GM18499 (cell line): ENCODE measurements at regions not wholly inside any gene's neighbourhood (a gene's known extent, or its start where the extent isn't known, plus 50 kb on each side); places are given as distances from the start of the nearest gene placed in this dataset.
"Not testable (repeated sequence)": the region's sequence is repeated elsewhere in the genome, so short reads cannot be mapped to it uniquely, and the experiment has no call there.

ENCODE experiments used
- ATAC-seq: cut with Tn5 transposase; IDR thresholded peaks from one replicate; pipeline ENCODE4 v1.9.1; 2021; ENCODE audit warnings: moderate number of reproducible peaks; ENCODE audit not compliant: insufficient read depth, unreplicated experiment

DNA sequence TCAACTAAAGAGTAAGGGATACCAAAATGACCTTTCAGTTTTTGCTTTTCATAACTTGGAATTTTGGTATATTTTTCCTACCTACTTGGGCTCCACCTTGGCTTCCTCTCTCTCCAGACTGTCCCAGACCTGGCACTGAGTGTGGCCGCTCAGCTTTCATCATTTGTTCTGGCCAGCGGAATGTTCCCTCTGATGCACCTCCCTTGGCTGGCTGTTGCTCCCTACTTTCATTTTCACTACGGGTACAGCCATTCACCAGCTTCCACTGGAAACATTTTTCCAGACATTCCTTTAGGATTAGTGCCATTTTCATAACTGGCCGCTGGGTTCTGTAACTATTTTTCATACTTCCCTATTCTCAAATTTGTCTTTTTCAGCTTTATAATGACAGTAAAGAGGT is 487.4 kb downstream of the TENT5A start:
- no peak for ATAC-seq

- no peak for ATAC-seq
Observed at GRCh38 chr6:81263531-81264168, 488.8 kb downstream of the TENT5A start.

DNA sequence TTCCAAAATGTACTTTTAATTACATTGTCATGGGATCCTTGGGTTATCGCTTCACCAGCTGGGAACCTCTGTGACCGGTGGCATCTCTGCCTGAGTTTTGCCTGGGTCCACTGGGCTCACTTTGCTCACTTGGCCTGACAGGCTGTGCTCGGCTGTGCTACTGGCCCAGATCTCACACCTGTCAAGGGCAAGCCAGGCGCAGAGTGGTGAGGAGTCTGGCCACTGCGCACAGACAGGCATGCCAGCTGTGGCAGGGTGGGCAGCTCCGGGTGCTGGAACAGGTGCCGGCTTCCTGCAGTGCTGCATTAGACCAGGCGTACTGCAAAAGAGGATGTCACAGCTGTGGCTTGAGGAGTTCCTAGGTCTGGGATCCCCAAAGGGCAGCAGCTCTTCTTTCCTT is 489.8 kb downstream of the TENT5A start:
- no peak for ATAC-seq

DNA sequence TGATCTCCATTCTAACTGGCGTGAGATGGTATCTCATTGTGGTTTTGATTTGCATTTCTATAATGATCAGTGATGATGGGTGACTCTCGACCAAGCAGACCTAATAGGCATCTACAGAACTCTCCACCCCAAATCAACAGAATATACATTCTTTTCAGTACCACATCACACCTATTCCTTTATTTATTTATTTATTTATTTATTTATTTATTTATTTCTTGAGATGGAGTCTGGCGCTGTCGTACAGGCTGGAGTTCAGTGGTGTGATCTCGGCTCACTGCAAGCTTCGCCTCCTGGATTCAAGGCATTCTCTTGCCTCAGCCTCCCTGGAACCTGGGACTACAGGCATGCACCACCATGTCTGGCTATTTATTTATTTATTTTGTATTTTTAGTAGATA is 496.3 kb downstream of the TENT5A start:
- ATAC-seq = not testable (repeated sequence)

DNA sequence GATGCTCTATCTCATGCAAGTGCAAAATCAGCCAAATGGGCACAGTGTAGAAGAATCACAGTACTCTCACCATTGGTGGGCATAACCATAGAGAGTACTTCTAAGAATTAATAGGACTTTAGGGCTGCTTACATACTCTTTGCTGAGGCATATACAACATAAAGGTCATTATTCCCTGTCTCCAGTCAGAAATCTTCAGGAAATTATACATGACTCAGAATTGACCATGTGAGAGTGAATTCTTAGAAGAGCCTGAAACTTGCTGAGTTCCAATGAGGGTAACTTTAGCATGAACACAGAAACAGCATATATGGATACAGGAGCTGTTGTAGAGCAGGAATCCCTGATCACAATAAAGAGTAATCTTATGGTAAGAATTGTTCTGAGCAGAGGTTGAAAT is 498.7 kb downstream of the TENT5A start:
- no peak for ATAC-seq

DNA sequence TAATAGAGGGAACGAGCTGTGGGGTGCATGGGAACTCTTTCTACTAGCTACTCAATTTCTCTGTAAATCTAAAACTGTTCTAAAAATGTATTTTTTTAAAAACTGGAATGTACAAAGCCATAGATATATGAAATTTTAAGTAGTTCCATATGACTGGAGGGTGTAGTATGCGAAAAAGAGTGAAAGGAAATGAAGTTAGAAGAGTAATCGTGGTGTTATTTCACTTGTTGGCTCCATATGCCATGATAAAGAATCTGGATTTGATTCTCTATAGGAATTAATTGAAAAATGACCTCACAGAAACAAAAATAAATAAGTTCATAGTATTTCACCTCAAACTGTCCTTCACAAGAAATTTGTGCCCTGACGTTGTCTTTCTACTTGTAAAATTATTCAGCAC is 500.2 kb downstream of the TENT5A start:
- ATAC-seq = no peak

DNA sequence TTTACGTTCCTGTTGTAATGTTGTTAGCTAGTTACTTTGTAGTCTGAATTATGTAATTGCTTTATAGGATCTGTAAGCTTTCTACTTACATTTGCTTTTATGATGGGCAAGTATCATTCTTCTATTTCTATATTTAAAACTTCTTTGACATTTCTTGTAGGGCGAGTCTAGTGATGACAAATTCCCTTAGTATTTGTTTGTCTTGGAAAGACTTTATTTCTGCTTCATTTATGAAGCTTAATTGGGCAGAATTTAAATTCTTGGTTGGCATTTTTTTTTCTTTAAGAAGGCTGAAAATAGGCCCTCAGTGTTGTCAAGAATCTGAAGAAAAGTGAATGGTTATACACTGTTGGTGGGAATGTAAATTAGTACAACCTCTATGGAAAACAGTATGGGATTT is 506.3 kb downstream of the TENT5A start:
- ATAC-seq = no peak

DNA sequence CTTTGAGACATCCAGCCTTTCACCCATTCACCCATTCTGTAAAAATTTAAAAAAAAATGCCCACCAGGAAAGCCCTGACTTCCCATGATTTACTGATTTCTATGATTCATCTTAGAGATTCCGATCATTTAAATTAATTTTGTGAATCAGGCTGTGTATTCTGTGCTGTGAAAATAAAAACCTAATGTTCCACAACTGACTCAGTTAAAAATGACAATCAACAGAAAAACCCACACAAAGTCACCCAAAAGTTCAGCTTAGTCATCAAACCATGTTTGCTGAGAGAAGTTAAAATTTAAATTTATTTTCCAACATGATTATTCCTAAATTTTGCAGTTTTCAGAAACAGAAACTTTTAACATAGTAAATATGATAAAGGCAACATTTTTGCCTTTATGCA is 509.9 kb downstream of the TENT5A start:
- no peak for ATAC-seq

DNA sequence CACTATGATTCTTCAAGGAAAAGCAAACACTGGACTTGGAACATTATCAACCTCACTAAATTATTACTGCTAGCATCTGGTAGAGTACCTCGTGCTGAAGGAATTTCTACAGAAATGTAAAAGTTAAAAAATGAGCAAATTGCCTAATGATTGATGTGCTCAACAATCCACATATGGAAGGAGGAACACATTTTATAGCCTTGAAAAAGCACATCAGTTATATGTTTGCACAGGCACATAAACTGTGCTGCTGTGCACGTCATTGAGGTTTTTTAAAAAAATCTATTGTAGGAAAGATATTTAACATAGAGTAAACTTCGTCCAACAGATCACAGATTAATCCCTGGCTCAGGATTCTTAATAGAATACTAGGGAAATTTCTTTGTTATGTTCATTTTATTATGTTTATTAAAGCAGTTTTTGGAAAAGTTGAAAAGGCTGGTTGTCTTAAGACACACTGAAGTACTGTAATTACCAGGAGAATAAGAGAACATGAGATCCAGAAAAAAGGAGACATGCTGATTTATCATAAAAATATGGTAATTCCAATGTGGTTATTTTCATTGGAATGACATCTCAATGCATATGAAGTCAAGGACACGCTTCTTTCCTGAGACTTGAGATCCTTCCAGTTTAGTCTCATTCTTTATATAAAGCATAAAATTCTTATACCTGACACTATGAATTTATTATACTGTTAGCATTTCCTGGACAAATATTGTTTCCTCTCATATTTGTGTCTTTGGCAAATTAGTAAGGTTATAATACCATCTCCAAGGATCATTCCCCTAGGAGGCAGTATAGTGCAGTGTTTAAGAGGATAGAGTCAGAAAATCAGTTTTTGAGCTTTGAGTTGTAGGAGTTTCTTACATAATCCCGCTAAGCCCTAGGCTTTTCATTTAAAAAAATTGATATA is 511.1 kb downstream of the TENT5A start:
- ATAC-seq = no peak

DNA sequence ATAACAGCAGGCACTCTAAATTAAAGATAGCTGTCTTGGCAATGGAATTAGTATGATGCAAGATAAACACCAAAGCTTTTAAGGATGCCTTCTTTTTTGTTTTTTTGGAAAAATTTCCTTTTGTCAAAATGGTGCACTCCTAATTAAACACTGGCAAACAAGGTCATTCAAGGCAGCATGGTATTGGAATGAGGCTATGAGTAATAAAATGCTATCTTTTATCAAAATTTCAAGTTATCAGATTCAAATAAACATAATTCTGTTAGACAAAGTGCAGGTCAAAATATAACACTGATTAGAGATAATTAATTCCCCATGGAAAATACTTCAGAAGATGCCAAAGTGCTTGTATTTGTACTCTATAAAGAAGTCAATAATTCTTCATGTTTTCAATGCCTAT is 514.1 kb downstream of the TENT5A start:
- no peak for ATAC-seq

DNA sequence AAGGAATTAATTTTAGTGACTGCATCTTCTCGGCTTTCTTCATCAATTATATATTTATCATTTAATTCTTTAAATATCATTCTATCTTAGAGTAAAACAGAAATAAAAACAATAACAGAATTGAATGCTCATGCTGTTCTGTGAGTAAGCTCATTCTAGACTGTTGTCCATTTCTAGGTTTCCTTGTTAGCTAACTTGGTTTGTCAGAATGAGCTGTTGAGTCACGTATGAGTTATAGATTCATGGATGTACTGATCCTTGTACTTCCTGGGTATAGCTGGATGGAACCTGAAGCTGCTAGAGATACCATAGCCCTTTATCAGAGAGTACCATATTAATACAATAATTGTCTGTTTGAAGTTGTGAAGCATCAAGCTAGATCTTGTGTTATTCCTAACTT is 515.3 kb downstream of the TENT5A start:
- ATAC-seq = no peak

DNA sequence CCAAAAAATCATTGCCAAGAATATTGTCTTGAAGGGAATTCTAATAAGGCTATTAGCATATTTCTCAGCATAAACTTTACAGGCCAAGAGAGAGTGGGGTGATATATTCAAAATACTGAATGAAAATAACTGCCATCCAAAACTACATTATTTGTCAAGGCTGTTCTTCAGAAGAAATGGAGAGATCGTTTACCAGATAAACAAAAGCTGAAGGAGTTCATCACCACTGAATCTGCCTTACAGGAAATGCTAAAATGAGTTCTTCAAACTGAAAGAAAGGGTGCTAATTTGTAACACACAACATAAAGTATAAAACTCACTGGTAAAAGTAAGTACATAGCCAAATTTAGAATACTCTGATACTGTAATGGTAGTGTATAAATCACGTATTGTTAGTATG is 517.0 kb downstream of the TENT5A start:
- no peak for ATAC-seq

DNA sequence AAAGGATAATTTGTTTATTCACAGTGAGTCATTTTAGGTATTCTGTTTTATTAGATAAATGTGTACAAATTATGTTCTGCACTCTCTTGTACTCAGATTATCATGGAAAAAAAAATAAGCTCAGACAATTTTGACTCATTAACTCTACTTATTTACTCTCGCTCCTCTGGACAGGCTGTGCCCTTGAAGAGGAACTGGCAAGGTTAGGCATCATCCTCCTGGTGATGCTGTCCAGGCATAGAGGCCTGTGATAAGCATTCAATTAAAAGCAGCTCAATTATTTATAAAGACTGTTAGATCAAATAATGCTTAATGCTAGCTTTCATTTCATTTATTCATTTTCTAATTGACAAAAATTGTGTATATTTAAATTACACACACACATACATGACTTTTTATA is 518.5 kb downstream of the TENT5A start:
- no peak for ATAC-seq

- ATAC-seq = no peak
Observed at GRCh38 chr6:81228912-81229555, 523.4 kb downstream of the TENT5A start.

GRCh38 chr6:81226957-81227356 is 525.5 kb downstream of the TENT5A start:
- ATAC-seq = no peak

DNA sequence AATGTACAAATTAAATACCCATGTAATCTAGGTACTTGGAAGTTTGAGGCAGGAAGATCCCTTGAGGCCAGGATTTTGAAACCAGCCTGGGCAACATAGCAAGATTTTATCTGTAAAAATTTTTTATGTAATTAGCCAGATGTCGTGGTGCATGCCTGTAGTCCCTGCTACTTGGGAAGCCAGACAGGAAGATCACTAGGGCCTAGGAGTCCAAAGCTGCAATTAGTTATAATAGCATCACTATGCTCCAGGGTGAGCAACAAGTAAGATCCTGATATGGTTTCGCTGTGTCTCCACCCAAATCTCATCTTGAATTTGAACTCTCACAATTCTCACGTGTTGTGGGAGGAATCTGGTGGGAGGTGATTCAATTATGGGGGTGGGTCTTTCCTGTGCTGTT is 535.8 kb downstream of the TENT5A start:
- no peak for ATAC-seq

GRCh38 chr6:81215092-81215432 is 537.4 kb downstream of the TENT5A start:
- ATAC-seq = no peak

DNA sequence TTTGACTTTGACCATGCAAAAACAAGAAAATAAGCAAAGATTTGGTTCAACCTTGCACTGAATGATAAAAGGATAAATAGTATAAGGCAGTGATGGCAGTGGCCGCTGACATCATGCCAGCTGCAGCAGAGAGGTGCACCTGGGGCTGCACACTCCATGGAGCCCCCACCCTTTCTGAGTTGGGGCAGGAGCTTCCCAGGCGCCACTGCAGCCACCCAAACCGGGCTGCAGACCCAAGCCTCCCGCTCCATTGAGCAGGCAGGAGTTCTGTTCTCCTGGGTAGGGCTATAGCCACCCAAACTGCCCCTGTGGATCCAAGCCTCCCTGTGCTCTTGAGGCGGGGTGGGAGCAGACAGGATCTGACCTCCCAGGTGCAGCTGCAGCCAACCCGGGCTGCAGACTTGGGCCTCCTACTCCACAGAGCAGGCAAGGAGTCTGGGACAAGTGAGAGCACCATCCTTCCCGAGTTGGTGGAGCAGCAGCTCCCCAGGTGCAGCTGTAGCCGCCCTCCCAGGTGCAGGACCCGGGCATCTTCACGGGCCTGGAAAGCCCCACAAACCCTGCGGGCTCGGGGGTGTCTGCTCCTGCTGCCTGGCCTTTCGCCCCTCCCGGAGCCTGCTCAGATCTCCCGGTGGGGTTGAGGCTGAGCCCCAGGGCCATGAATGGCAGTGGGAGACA is 537.9 kb downstream of the TENT5A start:
- ATAC-seq = no peak

DNA sequence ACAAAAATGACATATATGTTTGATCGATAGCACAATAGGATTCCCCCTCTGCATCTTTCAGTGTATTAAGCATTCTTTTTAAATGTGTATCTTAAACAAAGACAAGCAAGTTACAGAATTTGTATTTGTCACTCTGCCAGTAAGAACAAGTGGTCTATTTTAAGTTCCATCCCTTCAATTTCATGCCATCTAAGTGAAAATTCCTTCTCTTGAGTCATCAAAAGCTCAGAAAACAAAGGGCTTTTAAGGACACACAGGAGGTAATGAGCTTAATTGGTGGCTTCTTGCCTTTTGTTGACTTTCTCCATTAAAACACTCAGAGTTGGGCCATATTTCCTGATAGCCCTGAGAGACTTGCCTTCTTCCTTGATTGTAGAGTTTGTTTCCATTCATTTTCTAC is 547.8 kb downstream of the TENT5A start:
- ATAC-seq = no peak

DNA sequence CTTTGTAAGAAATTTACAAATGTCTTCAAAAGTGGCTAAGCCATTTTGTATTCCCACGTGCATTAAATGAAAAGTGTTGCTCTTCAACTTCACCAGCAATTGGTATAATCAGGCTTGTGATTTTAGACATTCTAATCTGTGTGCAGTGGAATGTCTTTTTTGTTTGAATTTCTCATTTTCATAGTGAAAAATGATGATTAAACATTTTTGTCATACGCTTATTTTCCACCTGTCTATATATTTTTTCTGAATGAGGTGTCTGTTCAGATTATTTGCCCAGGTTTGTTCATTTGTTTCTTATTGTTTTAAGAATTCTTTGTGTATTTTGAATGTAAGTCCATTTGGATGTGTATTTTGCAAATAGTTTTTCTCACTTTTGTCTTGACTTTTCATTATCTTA is 558.1 kb downstream of the TENT5A start:
- no peak for ATAC-seq
